22Rv1 (cell line): ENCODE measurements at regions not wholly inside any gene's neighbourhood (a gene's known extent, or its start where the extent isn't known, plus 50 kb on each side); places are given as distances from the start of the nearest gene placed in this dataset.
A peak's percentile ranks its signal among the peaks of the same experiment; 100 is the strongest.

ENCODE experiments used
- H3K27ac ChIP-seq: fragments of 450-650 bp; 2 replicates; pipeline ENCODE4 v1.5.1; 2017
- CTCF ChIP-seq: fragments of 450-650 bp; IDR thresholded peaks from 2 replicates; pipeline ENCODE4 v1.5.1; 2017; ENCODE audit warnings: mild to moderate bottlenecking
- ZFX ChIP-seq: fragments of 450-650 bp; IDR thresholded peaks from 2 replicates; pipeline ENCODE4 v1.6.1; 2017; ENCODE audit warnings: antibody characterized with exemption, borderline replicate concordance

GRCh38 chr18:53710080-53710479 lies 514.4 kb downstream of the MBD2 start:
- TF ChIP-seq ZFX (no peak), CTCF (no peak)
- H3K27ac ChIP-seq: no peak overlapping the region

- no peak overlapping the region for H3K27ac ChIP-seq
- TF ChIP-seq CTCF (no peak), ZFX (no peak)
Measured at GRCh38 chr18:53702480-53702879, 522.0 kb downstream of the MBD2 start.

- H3K27ac ChIP-seq: no peak overlapping the region
- TF ChIP-seq CTCF (no peak), ZFX (no peak)
Measured at GRCh38 chr18:53701697-53702096, 522.8 kb downstream of the MBD2 start.

- H3K27ac ChIP-seq: no peak overlapping the region
- TF ChIP-seq CTCF (peak; percentile 78), ZFX (no peak)
Measured at GRCh38 chr18:53698907-53699306, 525.6 kb downstream of the MBD2 start.

- no peak overlapping the region for H3K27ac ChIP-seq
- TF ChIP-seq CTCF: no peak
- TF ChIP-seq ZFX: no peak
Measured at GRCh38 chr18:53689886-53690285, 534.6 kb downstream of the MBD2 start.

- TF ChIP-seq CTCF: no peak
- no peak for TF ChIP-seq ZFX
- no peak overlapping the region for H3K27ac ChIP-seq
Measured at GRCh38 chr18:53686965-53687364, 537.5 kb downstream of the MBD2 start.

- no peak overlapping the region for H3K27ac ChIP-seq
- no peak for TF ChIP-seq ZFX
- TF ChIP-seq CTCF: no peak
Measured at GRCh38 chr18:53682796-53683195, 541.7 kb downstream of the MBD2 start.
